Ishikawa (cell line): ENCODE measurements at regions not wholly inside any gene's neighbourhood (a gene's known extent, or its start where the extent isn't known, plus 50 kb on each side); places are given as distances from the start of the nearest gene placed in this dataset.

Source experiments
- CEBPB ChIP-seq: IDR thresholded peaks from 2 replicates; pipeline ENCODE4 v1.6.1; 2012
- CREB1 ChIP-seq: IDR thresholded peaks from 2 replicates; pipeline ENCODE4 v1.6.1; 2012; ENCODE audit warnings: low read depth
- EGR1 ChIP-seq: IDR thresholded peaks from 2 replicates; pipeline ENCODE4 v1.6.1; 2012
- EP300 ChIP-seq: IDR thresholded peaks from 2 replicates; pipeline ENCODE4 v1.6.1; 2012; ENCODE audit warnings: borderline replicate concordance
- FOXM1 ChIP-seq: IDR thresholded peaks from 2 replicates; pipeline ENCODE4 v1.6.1; 2012; ENCODE audit warnings: low read depth, borderline replicate concordance
- NFIC ChIP-seq: IDR thresholded peaks from 2 replicates; pipeline ENCODE4 v1.6.1; 2012
- RAD21 ChIP-seq: IDR thresholded peaks from 2 replicates; pipeline ENCODE4 v1.6.1; 2012; ENCODE audit warnings: low read depth
- TAF1 ChIP-seq: IDR thresholded peaks from 2 replicates; pipeline ENCODE4 v1.6.1; 2012; ENCODE audit warnings: low read depth, mild to moderate bottlenecking
- TEAD4 ChIP-seq: IDR thresholded peaks from 2 replicates; pipeline ENCODE4 v1.6.1; 2012
- YY1 ChIP-seq: IDR thresholded peaks from 2 replicates; pipeline ENCODE4 v1.6.1; 2012; ENCODE audit warnings: low read depth
- ZBTB7A ChIP-seq: IDR thresholded peaks from 2 replicates; pipeline ENCODE4 v1.6.1; 2012; ENCODE audit warnings: low read depth
- TF ChIP-seq, protein P1 (sequence below): IDR thresholded peaks from 2 replicates; pipeline ENCODE4 v1.6.1; 2012
- TF ChIP-seq, protein P2 (sequence below): IDR thresholded peaks from 2 replicates; pipeline ENCODE4 v1.6.1; 2012; ENCODE audit warnings: low read depth, mild to moderate bottlenecking
- TF ChIP-seq, protein P3 (sequence below): IDR thresholded peaks from 2 replicates; pipeline ENCODE4 v1.6.1; 2012

DNA sequence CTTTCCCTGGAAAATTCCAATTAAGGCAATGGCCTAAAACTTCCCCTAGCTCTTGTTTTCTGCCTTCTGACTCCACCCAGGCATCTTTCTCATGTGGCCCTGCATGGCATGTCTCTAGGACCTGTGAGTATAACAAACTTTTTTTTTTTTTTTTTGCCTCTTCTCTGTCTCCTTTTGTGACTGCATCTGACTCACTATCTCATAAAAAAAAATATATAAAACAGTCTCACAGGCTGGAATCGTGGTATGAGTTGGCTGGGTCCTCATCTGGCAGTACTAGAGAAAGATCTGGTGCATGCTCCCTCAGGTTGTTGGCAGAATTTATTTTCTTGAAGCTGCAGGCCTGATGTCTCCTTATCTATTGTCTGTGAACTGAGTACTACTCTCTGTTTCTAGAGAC, 313.9 kb downstream of the TECRL start:
- TF ChIP-seq TAF1 (no peak), YY1 (no peak), EP300 (no peak), NFIC (no peak), FOXM1 (no peak), EGR1 (no peak), ZBTB7A (no peak), RAD21 (no peak), TEAD4 (no peak), CREB1 (no peak), CEBPB (no peak)
- TF ChIP-seq, protein P1, sequence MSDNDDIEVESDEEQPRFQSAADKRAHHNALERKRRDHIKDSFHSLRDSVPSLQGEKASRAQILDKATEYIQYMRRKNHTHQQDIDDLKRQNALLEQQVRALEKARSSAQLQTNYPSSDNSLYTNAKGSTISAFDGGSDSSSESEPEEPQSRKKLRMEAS: no peak
- TF ChIP-seq, protein P2, sequence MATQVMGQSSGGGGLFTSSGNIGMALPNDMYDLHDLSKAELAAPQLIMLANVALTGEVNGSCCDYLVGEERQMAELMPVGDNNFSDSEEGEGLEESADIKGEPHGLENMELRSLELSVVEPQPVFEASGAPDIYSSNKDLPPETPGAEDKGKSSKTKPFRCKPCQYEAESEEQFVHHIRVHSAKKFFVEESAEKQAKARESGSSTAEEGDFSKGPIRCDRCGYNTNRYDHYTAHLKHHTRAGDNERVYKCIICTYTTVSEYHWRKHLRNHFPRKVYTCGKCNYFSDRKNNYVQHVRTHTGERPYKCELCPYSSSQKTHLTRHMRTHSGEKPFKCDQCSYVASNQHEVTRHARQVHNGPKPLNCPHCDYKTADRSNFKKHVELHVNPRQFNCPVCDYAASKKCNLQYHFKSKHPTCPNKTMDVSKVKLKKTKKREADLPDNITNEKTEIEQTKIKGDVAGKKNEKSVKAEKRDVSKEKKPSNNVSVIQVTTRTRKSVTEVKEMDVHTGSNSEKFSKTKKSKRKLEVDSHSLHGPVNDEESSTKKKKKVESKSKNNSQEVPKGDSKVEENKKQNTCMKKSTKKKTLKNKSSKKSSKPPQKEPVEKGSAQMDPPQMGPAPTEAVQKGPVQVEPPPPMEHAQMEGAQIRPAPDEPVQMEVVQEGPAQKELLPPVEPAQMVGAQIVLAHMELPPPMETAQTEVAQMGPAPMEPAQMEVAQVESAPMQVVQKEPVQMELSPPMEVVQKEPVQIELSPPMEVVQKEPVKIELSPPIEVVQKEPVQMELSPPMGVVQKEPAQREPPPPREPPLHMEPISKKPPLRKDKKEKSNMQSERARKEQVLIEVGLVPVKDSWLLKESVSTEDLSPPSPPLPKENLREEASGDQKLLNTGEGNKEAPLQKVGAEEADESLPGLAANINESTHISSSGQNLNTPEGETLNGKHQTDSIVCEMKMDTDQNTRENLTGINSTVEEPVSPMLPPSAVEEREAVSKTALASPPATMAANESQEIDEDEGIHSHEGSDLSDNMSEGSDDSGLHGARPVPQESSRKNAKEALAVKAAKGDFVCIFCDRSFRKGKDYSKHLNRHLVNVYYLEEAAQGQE: no peak
- TF ChIP-seq, protein P3, sequence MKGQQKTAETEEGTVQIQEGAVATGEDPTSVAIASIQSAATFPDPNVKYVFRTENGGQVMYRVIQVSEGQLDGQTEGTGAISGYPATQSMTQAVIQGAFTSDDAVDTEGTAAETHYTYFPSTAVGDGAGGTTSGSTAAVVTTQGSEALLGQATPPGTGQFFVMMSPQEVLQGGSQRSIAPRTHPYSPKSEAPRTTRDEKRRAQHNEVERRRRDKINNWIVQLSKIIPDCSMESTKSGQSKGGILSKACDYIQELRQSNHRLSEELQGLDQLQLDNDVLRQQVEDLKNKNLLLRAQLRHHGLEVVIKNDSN: no peak
